GM18499 (cell line): ENCODE measurements at regions not wholly inside any gene's neighbourhood (a gene's known extent, or its start where the extent isn't known, plus 50 kb on each side); places are given as distances from the start of the nearest gene placed in this dataset.

ENCODE experiments used
- ATAC-seq: cut with Tn5 transposase; IDR thresholded peaks from one replicate; pipeline ENCODE4 v1.9.1; 2021; ENCODE audit warnings: moderate number of reproducible peaks; ENCODE audit not compliant: insufficient read depth, unreplicated experiment

- no peak for ATAC-seq
These were observed 66.3 kb upstream of the UFM1 start for GRCh38 chr13:38283346-38283745.

GRCh38 chr13:38265132-38265497 lies 84.5 kb upstream of the UFM1 start:
- no peak for ATAC-seq

- no peak for ATAC-seq
These were observed 85.1 kb upstream of the UFM1 start for GRCh38 chr13:38264363-38265131.

DNA sequence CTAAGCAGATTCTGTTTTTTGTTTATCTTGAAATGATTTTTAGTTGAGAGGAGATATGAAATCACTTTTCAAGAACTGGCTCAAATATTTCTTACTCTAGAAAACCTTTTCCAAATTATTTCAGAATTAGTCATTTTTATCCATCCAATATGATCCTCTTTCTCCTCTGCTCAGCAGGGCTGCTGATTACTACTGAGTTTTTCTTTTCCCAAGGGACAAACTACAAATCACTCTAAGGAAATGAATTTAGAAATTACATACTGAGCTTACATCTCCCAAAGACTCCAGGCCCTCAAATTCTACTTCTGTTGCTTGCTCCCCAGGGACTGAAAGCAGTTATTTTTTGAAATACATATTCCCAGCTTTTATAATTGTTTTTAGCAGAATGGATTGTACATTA lies 87.4 kb upstream of the UFM1 start:
- no peak for ATAC-seq

- no peak for ATAC-seq
These were observed 94.1 kb upstream of the UFM1 start for GRCh38 chr13:38255600-38255999.

- no peak for ATAC-seq
These were observed 109.8 kb upstream of the UFM1 start for GRCh38 chr13:38239874-38240273.

DNA sequence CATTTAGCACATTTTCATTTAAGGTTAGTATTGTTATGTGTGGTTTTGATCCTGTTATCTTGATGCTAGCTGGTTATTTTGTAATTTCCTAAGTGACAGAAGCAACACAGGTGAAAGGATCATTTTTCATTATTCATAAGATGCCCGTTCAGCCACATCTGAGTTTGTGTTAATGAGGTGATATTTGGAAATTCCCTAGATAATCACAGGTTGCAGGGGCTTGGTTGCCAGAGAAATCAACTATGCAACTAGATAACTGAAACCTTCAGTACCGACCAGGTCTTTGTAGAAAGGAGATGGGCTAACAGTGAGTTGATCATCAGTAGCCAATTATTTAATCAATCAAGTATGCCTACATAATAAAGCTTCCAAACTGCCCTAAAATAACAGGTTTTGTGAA lies 121.3 kb upstream of the UFM1 start:
- no peak for ATAC-seq

- no peak for ATAC-seq
These were observed 123.2 kb upstream of the UFM1 start for GRCh38 chr13:38226496-38226895.

- ATAC-seq = no peak
These were observed 126.6 kb upstream of the UFM1 start for GRCh38 chr13:38223089-38223488.

- peak; percentile 70 for ATAC-seq
These were observed 128.5 kb upstream of the UFM1 start for GRCh38 chr13:38221120-38221519.

GRCh38 chr13:38216181-38216580 lies 133.5 kb upstream of the UFM1 start:
- ATAC-seq = no peak

DNA sequence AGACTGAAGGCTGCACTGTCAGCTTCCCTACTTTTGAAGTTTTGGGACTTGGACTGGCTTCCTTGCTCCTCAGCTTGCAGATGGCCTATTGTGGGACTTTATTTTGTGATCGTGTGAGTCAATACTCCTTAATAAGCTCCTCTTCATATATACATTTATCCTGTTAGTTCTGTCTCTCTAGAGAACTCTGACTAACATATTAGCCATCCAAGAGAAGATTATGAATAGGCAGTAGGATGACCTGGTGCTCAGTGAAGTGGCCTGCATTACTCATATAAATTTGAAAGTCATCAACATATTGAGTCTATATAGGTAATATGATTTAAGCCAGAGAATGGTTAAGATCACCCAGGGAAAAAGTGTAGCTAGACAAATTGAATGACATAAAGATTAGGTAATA lies 136.3 kb upstream of the UFM1 start:
- no peak for ATAC-seq

GRCh38 chr13:38210928-38211596 lies 138.6 kb upstream of the UFM1 start:
- ATAC-seq = no peak

GRCh38 chr13:38204556-38204955 lies 145.1 kb upstream of the UFM1 start:
- no peak for ATAC-seq

- ATAC-seq = no peak
These were observed 146.9 kb upstream of the UFM1 start for GRCh38 chr13:38202740-38203139.

DNA sequence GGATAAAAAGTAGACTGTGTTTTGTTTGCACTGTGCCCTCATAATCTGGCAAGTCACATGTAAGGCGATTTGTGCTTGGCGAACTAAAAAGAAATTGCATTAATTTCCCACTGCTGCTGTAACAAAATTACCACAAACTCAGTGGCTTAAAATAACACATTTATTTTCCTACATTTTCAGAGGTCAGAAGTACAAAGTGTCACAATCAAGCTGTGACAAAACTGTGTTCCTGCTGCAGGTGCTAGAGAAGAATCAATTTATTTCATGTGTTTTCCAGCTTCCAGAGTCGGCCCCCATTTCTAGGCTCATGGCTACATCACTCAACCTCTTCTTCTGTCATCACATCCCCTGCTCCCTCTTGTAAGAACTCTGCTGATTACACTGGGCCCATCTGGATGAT lies 158.6 kb upstream of the UFM1 start:
- ATAC-seq = no peak

DNA sequence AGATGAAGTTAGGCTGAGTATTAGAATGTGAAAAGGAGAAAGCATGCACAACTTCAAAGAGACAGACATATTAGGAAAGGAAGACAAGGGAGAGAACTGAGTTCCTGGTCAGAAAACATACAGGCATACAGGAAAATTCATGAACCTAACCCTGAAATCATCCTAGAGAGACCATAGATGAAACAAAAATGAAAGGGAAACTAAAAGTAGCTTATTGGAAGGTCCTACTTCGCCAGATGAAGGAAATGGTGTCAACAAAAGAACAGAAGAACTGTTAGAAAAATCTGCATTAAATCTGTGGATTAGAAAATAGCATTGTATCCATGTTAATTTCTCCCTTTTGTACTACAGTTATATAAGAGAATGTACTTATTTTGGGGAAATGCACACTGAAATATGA lies 169.0 kb upstream of the UFM1 start:
- peak; percentile 81 for ATAC-seq

DNA sequence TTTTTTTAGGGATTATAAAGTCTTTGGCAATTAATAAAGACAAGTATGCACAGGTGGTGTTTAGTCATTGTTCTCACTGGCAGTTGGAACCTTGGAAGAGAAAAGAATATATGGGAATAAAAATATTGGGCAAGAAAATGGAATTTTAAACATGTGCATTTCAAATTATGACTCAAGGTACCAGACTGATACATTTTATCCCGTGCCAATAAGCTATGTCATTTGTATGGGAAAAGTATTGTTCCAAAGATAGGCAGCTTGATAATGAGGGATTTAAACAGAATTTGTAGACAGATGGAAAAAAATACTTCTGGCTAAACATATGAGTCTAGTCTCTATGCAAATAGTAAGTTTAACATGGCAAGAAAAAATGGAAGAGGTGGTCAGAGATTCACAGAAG lies 169.5 kb upstream of the UFM1 start:
- ATAC-seq = no peak

DNA sequence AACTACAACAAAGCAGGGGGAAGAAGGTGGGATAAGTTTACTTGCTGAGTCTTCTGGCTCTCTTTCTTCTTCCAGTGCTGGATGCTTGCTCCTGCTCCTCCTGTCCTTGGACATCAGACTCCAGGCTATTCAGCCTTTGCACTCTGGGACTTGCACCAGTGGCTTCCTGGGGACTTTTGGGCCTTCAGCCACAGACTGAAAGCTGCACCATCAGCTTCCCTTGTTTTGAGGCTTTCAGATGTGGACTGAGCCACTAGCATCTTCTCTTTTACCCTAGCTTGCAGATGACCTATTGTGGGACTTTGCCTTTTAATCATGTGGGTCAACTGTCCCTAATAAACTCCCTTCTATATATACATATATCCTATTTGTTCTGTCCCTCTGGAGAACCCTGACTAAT lies 173.0 kb upstream of the UFM1 start:
- no peak for ATAC-seq

- no peak for ATAC-seq
These were observed 176.2 kb upstream of the UFM1 start for GRCh38 chr13:38173403-38173802.

GRCh38 chr13:38167164-38167822 lies 182.4 kb upstream of the UFM1 start:
- peak; percentile 99 for ATAC-seq

DNA sequence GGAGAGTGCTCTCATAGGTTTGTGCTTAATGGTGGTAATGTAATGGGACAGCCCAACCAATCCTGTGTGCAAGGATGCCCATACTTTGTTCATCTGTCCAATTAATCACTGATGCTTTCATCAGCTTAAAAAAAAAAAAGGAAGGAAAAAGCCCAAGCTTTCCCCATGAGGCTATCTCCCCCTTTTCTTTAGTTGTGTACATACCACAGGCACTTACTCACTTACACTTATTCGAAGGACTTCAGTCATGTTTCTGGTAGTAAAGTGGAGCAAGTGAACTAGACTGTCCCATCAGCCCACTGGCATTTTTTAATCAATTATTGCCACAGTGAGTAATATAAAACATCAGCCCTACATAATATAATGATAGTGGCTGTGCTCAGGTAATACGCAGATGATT lies 183.5 kb upstream of the UFM1 start:
- ATAC-seq = no peak
